Lower lobe of right lung (tissue), 2 donors: ENCODE measurements at regions not wholly inside any gene's neighbourhood (a gene's known extent, or its start where the extent isn't known, plus 50 kb on each side); places are given as distances from the start of the nearest gene placed in this dataset.

Experiments
- ATAC-seq, 2 donors: fragments of 200-7000 bp; cut with Tn5 transposase; one replicate each; pipeline ENCODE4 v1.9.1; 2020 to 2022; ENCODE audit warnings: mild to moderate bottlenecking in 2 of 2, moderate library complexity in 2 of 2
- DNase-seq: peaks from one replicate; pipeline ENCODE4 v3.0.0-alpha.2; 2020
- H3K27ac ChIP-seq: fragments of 200-600 bp; one replicate; pipeline ENCODE4 v1.8.0; 2022
- H3K27me3 ChIP-seq: fragments of 200-600 bp; one replicate; pipeline ENCODE4 v1.8.0; 2022; ENCODE audit warnings: low read depth
- H3K36me3 ChIP-seq: fragments of 200-600 bp; one replicate; pipeline ENCODE4 v1.8.0; 2022; ENCODE audit warnings: mild to moderate bottlenecking
- H3K4me1 ChIP-seq: fragments of 200-600 bp; one replicate; pipeline ENCODE4 v1.8.0; 2022
- H3K4me3 ChIP-seq: fragments of 200-600 bp; one replicate; pipeline ENCODE4 v1.8.0; 2022; ENCODE audit warnings: mild to moderate bottlenecking
- H3K9me3 ChIP-seq: fragments of 200-600 bp; one replicate; pipeline ENCODE4 v1.8.0; 2022
- intact Hi-C: fragments of 100-400 bp; cut with DNase I; formaldehyde crosslinking; loops from one replicate; pipeline ENCODE4 v1.11.0; 2022
- TF ChIP-seq, protein P1 (sequence below): fragments of 200-600 bp; IDR thresholded peaks from one replicate; pipeline ENCODE4 v1.8.0; 2022; ENCODE audit warnings: antibody characterized with exemption, mild to moderate bottlenecking
- donor health status: DM: no; HTN: yes; CAD: no; lungs with severe emphysema.

DNA sequence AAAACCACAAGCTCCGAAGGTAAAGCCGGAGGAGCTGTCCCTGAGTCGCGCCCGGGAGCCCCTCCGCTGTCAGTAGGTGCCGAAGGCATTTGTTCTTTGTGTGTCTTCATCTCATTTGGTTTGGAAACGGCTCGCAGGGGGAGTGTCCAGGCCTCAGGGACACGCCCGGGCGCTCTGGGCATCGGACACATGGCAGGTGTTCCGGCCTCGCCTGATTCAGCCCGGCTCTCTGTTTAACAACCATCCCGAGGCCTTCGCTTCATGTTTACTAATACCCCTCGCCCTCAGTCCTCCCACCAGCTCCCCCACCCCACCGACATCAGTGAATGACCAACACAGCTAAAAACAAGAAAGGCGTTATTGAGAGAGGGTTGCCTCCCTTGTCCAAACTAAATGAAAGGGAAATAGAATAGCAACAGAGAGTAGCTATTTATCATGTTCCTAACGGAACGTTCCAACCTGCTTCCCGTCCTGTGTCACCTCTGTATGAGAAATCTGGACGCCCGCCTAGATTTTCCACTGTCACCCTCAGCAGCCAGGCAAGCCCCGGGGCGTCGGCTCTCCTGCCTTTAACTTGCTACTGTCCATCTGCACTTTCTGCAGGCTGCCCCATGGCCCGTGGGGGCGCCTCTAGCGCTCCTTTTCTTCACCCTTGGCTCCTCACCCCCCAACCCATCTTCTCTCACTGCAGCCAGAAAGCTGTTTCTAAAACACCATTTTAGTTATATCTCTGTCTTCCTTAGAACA, 73.9 kb downstream of the MYCN start:
- Histone ChIP-seq H3K27me3 (peaks cover 50% of the 10 kb centered on the region), H3K27ac (no peak overlapping the region), H3K9me3 (no peaks in the 10 kb centered on the region), H3K4me3 (no peak overlapping the region), H3K4me1 (peaks cover 18% of the 10 kb centered on the region), H3K36me3 (no peaks in the 10 kb centered on the region)
- ATAC-seq (peak in 1 of 2 donors; percentile 30), DNase-seq (no peak)
- TF ChIP-seq, protein P1, sequence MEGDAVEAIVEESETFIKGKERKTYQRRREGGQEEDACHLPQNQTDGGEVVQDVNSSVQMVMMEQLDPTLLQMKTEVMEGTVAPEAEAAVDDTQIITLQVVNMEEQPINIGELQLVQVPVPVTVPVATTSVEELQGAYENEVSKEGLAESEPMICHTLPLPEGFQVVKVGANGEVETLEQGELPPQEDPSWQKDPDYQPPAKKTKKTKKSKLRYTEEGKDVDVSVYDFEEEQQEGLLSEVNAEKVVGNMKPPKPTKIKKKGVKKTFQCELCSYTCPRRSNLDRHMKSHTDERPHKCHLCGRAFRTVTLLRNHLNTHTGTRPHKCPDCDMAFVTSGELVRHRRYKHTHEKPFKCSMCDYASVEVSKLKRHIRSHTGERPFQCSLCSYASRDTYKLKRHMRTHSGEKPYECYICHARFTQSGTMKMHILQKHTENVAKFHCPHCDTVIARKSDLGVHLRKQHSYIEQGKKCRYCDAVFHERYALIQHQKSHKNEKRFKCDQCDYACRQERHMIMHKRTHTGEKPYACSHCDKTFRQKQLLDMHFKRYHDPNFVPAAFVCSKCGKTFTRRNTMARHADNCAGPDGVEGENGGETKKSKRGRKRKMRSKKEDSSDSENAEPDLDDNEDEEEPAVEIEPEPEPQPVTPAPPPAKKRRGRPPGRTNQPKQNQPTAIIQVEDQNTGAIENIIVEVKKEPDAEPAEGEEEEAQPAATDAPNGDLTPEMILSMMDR, result no peak
- intact Hi-C loops, result no loop called here

DNA sequence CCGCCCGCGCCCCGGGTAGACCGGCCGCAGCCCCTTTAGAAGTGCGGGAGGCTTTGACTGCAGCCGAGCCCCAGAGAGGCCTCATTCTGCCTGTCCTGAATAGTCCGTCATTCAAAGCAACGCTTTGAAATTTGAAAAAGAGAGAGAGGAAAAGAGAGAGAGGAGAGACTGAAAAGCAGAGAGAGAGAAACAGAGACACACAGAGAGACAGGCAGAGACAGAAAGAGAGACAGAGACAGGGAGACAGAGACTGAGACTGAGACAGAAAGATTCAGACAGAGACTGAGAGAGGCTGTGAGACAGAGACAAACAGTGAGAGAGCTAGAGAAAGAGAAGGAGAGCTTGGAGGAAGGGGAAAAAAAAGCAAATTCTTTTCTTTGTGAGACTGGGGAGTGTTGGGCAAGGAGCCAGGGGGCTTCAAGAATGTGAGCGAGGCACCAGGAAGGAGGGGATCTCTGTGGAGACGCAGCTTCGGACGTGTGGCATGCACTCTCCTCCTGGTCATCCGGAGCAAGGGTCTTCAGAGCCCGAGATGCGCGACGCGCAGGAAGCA, 73.1 kb downstream of the MYCN start:
- intact Hi-C loops, result no loop called here
- H3K27ac ChIP-seq, result no peak overlapping the region
- H3K4me1 ChIP-seq, result peaks cover 18% of the 10 kb centered on the region
- peak in 1 of 2 donors; percentile 26 for ATAC-seq
- H3K36me3 ChIP-seq, result no peaks in the 10 kb centered on the region
- TF ChIP-seq, protein P1, result no peak
- H3K4me3 ChIP-seq, result no peak overlapping the region
- no peak for DNase-seq
- H3K27me3 ChIP-seq, result peaks cover 50% of the 10 kb centered on the region
- no peaks in the 10 kb centered on the region for H3K9me3 ChIP-seq

DNA sequence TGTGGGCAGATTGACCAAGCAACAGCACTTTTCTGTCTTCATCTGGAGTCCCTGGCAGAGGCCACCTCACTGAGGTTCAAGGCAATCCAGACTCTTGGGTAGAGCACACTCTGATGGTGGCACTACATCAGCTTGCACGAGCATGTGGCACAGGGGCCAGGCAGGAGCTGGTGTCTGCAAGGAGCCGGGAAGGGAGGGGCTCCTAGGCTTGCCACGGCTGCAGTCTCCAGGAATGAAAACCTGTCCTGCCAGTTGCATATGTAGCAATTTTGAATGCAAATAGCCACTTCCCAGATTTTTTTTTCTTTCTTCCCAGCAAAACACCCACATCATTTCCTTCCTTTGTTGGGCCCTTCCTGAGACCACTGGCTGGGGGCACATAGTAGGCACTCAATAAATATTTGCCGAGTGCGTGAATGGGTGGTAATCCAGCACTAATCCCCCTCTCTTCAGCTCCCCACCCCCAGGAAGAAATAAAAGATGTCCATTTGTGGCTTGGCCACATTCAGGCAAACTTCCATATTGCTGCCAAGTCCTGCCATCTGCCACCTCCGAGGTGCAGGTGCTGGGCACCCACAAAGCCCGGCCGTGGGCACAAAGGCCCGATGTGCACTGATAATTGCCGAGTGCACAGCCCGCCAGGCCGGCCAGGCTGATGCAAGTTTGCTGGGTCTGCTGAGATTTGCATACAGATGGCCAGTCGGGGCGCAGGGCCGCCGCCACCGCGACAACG, 72.4 kb downstream of the MYCN start:
- intact Hi-C loops, result no loop called here
- ATAC-seq (peak; percentile 83 to 87), DNase-seq (peak; percentile 66)
- Histone ChIP-seq H3K4me3 (no peak overlapping the region), H3K36me3 (no peaks in the 10 kb centered on the region), H3K27ac (no peak overlapping the region), H3K4me1 (peaks cover 18% of the 10 kb centered on the region), H3K9me3 (no peaks in the 10 kb centered on the region), H3K27me3 (peaks cover 50% of the 10 kb centered on the region)
- TF ChIP-seq, protein P1, result no peak

DNA sequence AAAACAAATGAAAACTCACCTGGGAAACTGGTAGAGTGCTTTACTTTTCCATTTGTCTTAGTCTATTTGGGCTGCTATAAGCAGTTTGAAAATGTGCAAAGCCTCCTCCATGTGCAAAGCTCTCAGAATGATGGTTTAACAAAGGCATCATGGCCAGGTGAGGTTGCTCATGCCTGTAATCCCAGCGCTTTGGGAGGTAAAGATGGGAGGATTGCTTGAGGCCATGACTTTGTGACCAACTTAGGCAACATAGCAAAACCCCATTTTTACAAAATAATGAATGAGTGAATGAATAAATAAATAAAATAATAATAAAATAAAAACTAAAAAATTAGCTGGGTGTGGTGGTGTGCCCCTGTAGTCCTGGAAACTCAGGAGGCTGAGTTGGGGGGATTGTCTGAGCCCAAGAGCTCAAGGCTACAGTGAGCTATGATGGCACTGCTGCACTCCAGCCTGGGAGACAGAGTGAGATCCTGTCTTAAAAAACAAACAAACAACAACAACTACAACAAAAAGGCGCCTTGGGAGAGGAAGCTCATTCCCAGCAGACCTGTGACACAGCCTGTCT, 71.8 kb downstream of the MYCN start:
- intact Hi-C loops, result no loop called here
- ATAC-seq, result no peak
- H3K27me3 ChIP-seq, result peaks cover 50% of the 10 kb centered on the region

DNA sequence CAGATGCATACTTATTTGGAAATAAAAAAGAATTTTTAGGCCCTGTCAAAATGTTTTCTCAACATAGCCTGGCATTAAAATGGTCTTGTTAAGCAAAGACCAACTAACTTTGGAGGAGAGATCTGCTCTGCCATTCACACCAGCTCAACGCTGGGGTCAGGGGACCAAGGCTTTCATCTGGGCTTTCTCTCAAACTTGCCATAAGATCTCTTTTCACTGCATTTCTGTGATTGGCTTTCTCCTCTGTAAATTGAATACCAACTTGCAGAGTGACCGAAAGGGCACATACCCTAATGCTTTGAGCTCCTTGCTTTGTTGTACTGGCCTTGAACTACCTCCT, 71.2 kb downstream of the MYCN start:
- Histone ChIP-seq H3K4me1 (peaks cover 19% of the 10 kb centered on the region), H3K27me3 (peaks cover 50% of the 10 kb centered on the region), H3K9me3 (no peaks in the 10 kb centered on the region), H3K36me3 (no peaks in the 10 kb centered on the region), H3K4me3 (no peak overlapping the region), H3K27ac (no peak overlapping the region)
- TF ChIP-seq, protein P1, result no peak
- ATAC-seq, result no peak
- no peak for DNase-seq
- intact Hi-C loops, result no loop called here

More for the DNA sequence above, 71.8 kb downstream of the MYCN start:
- no peak for DNase-seq
- Histone ChIP-seq H3K9me3 (no peaks in the 10 kb centered on the region), H3K27ac (no peak overlapping the region), H3K36me3 (no peaks in the 10 kb centered on the region), H3K4me1 (peaks cover 18% of the 10 kb centered on the region), H3K4me3 (no peak overlapping the region)
- TF ChIP-seq, protein P1, result no peak
